ENCODE measurements at regions not wholly inside any gene's neighbourhood (a gene's known extent, or its start where the extent isn't known, plus 50 kb on each side); places are given as distances from the start of the nearest gene placed in this dataset.

- TF ChIP-seq EZH2 (IDR thresholded peaks at IDR 0.05; ENCODE audit: insufficient read depth, poor library complexity, severe bottlenecking) (no peak), EZH2phosphoT487 (IDR thresholded peaks at IDR 0.05; ENCODE audit: insufficient read depth, low read depth) (no peak)
Observed at GRCh38 chr4:60187428-60187827, 1012.7 kb upstream of the ADGRL3 start.

Measured in GM23248 (cell line).